ENCODE measurements at regions not wholly inside any gene's neighbourhood (a gene's known extent, or its start where the extent isn't known, plus 50 kb on each side); places are given as distances from the start of the nearest gene placed in this dataset.

- DNase-seq (ENCODE audit: low read depth) = no peak
These were observed 371.1 kb upstream of the NFE2L3 start for GRCh38 chr7:25780904-25781303.

- DNase-seq (ENCODE audit: low read depth) = no peak
These were observed 370.3 kb upstream of the NFE2L3 start for GRCh38 chr7:25781704-25782103.

DNA sequence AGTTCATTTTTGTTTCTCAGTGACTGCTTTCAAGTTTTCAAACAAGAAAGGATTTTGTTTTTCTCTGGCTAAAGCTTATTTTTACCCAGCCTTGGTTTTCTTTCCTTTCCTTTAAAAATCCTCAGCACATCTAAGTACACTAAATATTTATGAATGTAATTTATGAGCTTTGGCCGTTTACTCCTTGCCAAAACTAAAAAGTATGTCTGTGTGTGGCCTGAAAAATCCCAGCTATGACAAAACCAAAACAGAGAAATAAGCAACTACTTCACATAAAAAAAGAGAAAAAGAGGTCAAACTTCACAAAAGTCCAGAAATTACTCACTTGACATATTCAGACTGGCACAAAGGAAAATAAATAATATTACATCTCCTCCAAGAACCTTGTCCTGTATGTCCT, 365.1 kb upstream of the NFE2L3 start:
- DNase-seq (ENCODE audit: low read depth) = no peak

- DNase-seq (ENCODE audit: low read depth) = no peak
These were observed 364.7 kb upstream of the NFE2L3 start for GRCh38 chr7:25787336-25787735.

GRCh38 chr7:25788371-25788770, 363.6 kb upstream of the NFE2L3 start:
- no peak for DNase-seq (ENCODE audit: low read depth)

GRCh38 chr7:25788961-25789620, 362.9 kb upstream of the NFE2L3 start:
- DNase-seq (ENCODE audit: low read depth) = no peak

- DNase-seq (ENCODE audit: low read depth) = no peak
These were observed 362.0 kb upstream of the NFE2L3 start for GRCh38 chr7:25789701-25790640.

DNA sequence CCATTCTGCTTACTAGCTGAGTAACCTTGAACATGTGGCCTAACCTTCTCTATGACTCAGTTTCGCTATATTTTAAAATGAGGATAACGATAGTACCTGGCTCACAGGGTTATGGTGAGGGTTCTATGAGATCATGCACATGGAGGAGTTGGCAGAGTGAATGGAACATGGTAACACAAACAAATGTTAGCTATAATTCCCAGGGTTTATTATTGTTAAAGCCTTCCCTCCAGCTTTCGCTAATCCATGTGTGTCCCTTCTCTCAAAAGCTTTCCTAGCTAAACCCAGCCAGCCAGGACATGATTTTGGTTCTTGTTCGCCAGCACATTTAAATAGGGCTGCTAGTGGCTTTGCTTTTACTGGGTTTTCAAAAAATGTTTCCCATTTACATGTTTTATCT, 361.0 kb upstream of the NFE2L3 start:
- DNase-seq (ENCODE audit: low read depth) = no peak

DNA sequence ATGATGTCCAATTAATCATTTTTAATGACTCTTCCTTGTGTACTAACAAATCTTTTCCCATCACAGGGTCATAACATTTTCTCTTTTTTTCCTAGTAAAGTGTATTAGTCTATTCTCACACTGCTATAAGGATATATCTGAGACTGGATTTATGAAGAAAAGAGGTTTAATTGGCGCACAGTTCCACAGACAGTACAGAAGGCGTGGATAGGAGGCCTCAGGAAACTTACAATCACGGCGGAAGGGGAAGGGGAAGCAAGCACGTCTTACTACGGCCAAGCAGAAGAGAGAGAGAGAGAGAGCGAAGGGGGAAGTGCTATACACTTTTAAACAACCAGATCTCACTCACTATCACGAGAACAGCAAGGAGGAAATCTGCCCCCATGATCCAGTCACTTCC, 359.4 kb upstream of the NFE2L3 start:
- DNase-seq (ENCODE audit: low read depth) = no peak

DNA sequence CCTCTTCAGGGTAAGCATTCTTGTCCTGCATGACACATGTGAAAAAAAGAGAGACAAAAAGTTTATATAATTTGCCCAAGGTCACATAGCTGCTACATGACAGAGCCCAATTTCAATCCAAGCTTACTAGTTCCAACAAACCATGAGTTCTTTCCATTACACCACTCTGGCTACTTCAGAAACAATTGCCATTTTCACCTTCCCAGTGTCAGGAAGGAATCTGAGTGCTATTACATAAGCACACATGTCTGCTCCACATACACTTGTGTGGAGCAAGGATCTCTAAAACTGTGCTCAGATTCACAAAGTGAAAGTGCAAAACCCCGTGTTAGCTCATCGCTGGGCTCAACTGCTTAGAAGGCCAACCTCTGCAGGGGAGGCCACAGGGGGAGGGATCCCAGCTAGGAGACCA, 356.2 kb upstream of the NFE2L3 start:
- DNase-seq (ENCODE audit: low read depth) = no peak

DNA sequence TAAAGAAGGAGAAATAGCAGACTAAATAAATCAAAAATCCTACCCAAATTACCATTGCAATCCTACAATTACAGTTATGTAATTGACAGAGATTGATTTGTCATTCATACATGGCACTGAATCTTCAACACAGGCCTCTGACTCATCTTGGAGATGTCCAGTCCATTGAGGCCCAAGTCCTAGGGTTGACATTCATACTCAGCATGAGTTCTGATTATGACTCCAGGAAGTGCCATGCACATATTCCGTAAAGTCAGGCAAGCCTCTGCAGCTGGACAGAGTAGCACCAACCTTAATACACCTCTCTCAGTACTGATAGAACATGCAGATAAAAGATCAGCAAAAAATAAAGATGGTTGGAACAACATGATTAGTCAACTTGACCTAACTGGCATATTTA, 353.7 kb upstream of the NFE2L3 start:
- no peak for DNase-seq (ENCODE audit: low read depth)

- DNase-seq (ENCODE audit: low read depth) = no peak
These were observed 350.8 kb upstream of the NFE2L3 start for GRCh38 chr7:25801214-25801613.

- no peak for DNase-seq (ENCODE audit: low read depth)
These were observed 349.9 kb upstream of the NFE2L3 start for GRCh38 chr7:25802057-25802456.

DNA sequence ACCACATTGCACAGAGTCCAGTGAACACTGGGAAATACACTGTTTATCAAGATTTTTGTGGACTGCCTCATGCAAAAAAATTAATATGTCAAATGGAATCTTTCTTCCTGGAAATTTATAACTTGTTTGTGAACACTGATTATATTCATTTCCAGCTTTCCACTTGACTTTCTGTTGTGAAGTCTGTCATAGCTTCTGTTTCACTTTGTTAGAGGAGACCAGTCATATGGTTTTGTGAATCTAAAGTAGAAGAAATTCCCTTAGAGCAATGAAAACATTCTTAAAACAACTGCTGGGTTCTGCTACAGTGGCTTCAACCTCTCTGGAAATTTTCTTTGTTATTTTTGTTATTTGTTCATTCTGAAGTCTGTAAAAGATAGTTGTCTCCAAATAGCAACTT, 349.5 kb upstream of the NFE2L3 start:
- DNase-seq (ENCODE audit: low read depth) = no peak

- no peak for DNase-seq (ENCODE audit: low read depth)
These were observed 348.7 kb upstream of the NFE2L3 start for GRCh38 chr7:25803117-25803887.

- no peak for DNase-seq (ENCODE audit: low read depth)
These were observed 347.8 kb upstream of the NFE2L3 start for GRCh38 chr7:25804154-25804553.

DNA sequence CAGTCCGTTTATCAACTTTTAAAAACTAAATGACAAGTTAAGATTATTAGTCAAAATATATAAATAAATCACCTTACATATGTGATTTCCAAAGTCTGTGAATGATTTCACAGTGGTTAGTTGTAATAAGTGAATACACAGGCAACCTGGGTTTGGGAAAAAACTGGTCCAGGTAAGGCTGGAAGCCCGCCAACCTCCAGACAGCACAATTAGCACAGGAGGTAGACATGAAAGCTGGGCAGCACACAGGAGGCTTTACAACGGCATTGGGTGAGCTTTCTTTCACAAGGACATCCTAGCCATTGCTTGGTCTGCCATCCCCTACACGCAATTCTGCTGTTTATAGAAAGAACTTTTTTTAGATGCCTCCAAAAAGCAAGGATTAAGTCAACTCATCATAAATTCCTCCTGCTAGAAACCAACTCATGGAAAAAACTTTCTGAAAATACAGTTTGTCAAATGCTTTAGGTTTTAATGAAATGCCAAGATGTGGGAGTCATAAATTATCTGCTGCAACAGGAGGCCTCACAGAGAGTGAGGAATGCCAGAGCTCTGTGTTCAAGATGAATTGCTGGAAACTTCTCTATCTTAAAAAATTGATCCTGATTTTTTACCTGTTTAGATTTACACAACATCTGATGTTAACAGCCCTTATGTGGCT, 346.8 kb upstream of the NFE2L3 start:
- no peak for DNase-seq (ENCODE audit: low read depth)

DNA sequence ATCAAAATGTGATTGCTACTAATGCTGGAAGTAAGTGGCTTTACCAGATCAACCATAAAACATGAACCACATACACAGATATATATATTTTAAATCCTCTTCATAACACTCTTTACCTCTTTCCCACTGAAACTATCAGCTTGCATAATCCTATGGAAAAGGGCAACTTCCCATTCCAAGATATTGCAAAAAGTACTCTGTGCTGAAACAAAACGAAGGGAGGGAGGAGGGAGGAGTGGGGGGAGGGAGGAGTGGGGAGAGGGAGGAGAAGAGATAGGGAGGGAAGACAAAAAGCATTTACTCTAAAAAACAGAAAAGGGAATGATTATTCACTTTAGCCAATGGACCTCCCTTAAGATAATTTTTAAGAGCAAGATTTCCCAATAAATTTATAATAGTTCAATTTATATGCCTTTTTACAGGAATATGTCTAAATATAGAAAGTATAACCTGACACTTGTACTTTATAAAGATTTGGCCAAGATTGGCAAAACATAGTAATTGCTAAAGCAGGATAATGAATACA, 344.8 kb upstream of the NFE2L3 start:
- DNase-seq (ENCODE audit: low read depth) = no peak

DNA sequence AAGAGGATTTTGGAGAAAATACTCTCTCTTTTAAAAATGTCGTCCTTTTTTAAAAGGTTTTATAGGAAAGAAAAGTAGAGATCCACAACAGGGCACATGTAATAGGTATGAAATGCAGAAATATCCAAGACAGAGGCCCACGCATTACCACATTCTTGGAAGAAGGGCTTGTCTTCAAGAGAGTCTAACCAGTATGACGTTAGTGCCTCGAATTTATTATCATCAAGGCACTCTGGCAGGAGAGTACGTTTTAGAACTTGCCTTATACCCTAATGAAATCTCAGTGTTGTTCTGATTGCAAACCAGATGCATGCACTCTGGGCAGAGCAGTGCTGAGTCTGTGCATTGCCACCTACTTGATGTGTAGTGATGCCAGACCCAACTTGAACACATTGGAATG, 342.6 kb upstream of the NFE2L3 start:
- DNase-seq (ENCODE audit: low read depth) = no peak

DNA sequence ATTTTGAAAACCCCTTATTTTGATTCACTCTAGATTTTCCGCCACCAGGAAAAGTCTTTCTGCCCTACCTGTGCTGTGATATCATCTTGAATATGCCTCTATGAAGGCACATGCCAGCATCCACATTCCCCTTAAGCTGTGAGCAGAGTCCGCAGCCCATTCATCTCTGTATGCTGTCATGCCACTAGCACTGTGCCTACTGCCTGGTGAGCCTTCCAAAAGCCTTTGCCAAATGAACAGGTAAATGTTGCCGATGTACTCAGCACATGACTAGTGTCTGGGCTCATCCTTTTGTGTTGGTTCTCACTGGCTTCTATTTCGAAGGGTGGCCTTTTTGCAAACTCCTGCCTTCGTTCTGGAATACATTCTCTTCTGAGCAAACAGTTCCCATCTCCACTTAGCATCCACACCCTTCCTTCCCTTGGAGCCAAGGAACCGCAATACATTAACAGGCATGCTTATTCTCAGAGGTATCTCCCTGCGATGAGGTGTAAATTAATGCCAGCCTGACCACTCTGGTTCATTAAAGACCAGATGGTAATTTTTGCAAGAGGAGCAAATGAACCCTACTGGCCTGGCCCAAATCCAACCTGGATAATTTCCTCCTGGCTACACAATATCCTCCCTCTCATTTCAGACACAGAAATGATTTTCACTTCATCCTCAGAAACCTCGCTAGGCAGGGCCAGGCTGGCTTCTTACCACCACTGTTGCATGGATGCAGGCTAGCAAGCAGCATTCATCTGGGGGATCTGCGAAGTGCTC, 339.7 kb upstream of the NFE2L3 start:
- DNase-seq (ENCODE audit: low read depth) = no peak

DNA sequence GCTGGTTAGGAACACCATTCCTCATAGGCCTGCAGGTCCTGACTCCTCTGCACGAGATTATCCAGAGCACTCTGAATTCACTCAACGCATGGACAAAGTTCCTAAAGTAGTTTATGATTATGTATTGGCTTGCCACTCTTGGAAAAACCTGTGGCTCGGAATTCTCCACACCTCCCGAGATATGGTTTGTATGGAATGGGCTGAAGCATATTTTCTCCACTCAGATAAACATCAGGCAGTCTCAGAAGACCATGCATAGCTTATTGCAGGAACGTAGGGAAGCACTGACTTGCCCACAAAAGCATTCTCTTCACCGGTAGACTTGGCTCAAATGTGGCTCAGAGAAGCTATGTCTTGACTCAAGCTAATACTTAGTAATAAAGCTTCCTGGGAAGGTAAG, 338.6 kb upstream of the NFE2L3 start:
- no peak for DNase-seq (ENCODE audit: low read depth)
